HL-60 (cell line): ENCODE measurements at regions not wholly inside any gene's neighbourhood (a gene's known extent, or its start where the extent isn't known, plus 50 kb on each side); places are given as distances from the start of the nearest gene placed in this dataset.

ENCODE experiments used
- DNase-seq, 2 experiments: peaks; one replicate each; pipeline ENCODE4 v3.0.0-alpha.2; 2010 to 2020; ENCODE audit warnings: low read depth in 1 of 2, low spot score in 1 of 2
- H3K27ac ChIP-seq: fragments of 250-450 bp; sonication (Bioruptor Pico); replicated peaks from 2 replicates; pipeline ENCODE4 v1.5.1; 2020; ENCODE audit warnings: mild to moderate bottlenecking, moderate library complexity
- H3K27me3 ChIP-seq: fragments of 250-450 bp; sonication (Bioruptor Pico); 2 replicates; pipeline ENCODE4 v1.5.1; 2021; ENCODE audit warnings: mild to moderate bottlenecking, moderate library complexity; ENCODE audit not compliant: insufficient read depth, poor library complexity, severe bottlenecking
- H3K4me3 ChIP-seq: replicated peaks from 2 replicates; pipeline ENCODE4 v1.5.1; 2011; ENCODE audit warnings: mild to moderate bottlenecking, control low read depth, low read length; ENCODE audit not compliant: insufficient read depth
- CTCF ChIP-seq: IDR thresholded peaks from one replicate; pipeline ENCODE4 v1.5.1; 2011; ENCODE audit warnings: low read length, control low read depth, inconsistent platforms; ENCODE audit not compliant: insufficient read depth
- GABPA ChIP-seq: IDR thresholded peaks from 2 replicates; pipeline ENCODE4 v1.6.1; 2012; ENCODE audit warnings: low read depth
- POLR2AphosphoS5 ChIP-seq: IDR thresholded peaks from 2 replicates; pipeline ENCODE4 v1.6.1; 2012; ENCODE audit warnings: low read depth
- SPI1 ChIP-seq: IDR thresholded peaks from 2 replicates; pipeline ENCODE4 v1.6.1; 2012; ENCODE audit warnings: low read depth, mild to moderate bottlenecking, borderline replicate concordance
- TF ChIP-seq, protein P1 (sequence below): IDR thresholded peaks from 2 replicates; pipeline ENCODE4 v1.6.1; 2012; ENCODE audit warnings: low read depth; ENCODE audit not compliant: insufficient replicate concordance

DNA sequence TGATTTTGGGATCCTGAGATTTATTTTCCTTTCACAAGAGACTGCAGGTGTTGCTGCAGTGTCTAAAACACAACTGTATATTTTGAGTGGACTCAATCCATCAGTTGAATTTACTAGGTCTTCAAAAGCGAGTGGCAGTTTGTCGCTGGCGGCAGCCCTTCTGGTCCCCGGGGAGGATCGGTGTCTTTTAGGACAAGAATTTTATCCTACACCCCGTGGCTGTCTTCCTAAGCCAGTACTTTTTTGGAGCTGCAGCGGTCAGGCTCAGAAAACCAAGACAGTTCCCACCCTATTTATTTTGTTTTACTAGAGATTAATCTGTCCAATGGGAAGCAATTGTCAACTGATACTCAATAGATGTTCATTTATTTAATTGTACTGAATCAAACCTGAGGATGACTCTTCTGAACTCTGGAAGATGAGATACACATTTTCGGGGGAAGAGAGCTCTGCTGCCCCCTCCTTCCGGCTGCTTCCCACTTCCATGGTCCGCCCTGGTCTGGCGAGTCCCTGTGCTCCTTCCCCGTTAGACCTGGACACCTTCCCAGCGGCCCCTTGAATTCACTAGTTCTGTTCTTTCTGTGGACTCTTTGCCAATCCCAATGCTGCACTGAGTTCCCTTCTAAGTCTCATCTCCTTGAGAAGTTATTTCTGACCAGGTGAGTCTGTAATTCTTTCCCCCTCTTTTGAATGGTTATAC, 90.6 kb downstream of the ERMARD start:
- H3K4me3 ChIP-seq = no peak overlapping the region
- TF ChIP-seq CTCF (no peak), POLR2AphosphoS5 (no peak), SPI1 (no peak), GABPA (no peak)
- TF ChIP-seq, protein P1, sequence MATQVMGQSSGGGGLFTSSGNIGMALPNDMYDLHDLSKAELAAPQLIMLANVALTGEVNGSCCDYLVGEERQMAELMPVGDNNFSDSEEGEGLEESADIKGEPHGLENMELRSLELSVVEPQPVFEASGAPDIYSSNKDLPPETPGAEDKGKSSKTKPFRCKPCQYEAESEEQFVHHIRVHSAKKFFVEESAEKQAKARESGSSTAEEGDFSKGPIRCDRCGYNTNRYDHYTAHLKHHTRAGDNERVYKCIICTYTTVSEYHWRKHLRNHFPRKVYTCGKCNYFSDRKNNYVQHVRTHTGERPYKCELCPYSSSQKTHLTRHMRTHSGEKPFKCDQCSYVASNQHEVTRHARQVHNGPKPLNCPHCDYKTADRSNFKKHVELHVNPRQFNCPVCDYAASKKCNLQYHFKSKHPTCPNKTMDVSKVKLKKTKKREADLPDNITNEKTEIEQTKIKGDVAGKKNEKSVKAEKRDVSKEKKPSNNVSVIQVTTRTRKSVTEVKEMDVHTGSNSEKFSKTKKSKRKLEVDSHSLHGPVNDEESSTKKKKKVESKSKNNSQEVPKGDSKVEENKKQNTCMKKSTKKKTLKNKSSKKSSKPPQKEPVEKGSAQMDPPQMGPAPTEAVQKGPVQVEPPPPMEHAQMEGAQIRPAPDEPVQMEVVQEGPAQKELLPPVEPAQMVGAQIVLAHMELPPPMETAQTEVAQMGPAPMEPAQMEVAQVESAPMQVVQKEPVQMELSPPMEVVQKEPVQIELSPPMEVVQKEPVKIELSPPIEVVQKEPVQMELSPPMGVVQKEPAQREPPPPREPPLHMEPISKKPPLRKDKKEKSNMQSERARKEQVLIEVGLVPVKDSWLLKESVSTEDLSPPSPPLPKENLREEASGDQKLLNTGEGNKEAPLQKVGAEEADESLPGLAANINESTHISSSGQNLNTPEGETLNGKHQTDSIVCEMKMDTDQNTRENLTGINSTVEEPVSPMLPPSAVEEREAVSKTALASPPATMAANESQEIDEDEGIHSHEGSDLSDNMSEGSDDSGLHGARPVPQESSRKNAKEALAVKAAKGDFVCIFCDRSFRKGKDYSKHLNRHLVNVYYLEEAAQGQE = no peak
- no peak overlapping the region for H3K27ac ChIP-seq
- DNase-seq = no peak
- peaks cover 3% of the 10 kb centered on the region for H3K27me3 ChIP-seq

GRCh38 chr6:169841251-169841650, 89.8 kb downstream of the ERMARD start:
- Histone ChIP-seq H3K4me3 (no peak overlapping the region), H3K27ac (no peak overlapping the region), H3K27me3 (peaks cover 7% of the 10 kb centered on the region)
- TF ChIP-seq GABPA (no peak), SPI1 (no peak)
- DNase-seq = no peak

GRCh38 chr6:169839898-169840631, 88.6 kb downstream of the ERMARD start:
- TF ChIP-seq GABPA (no peak), CTCF (no peak), SPI1 (no peak), POLR2AphosphoS5 (no peak)
- TF ChIP-seq, protein P1 = no peak
- no peak overlapping the region for H3K4me3 ChIP-seq
- DNase-seq = no peak
- peaks cover 11% of the 10 kb centered on the region for H3K27me3 ChIP-seq
- no peak overlapping the region for H3K27ac ChIP-seq

DNA sequence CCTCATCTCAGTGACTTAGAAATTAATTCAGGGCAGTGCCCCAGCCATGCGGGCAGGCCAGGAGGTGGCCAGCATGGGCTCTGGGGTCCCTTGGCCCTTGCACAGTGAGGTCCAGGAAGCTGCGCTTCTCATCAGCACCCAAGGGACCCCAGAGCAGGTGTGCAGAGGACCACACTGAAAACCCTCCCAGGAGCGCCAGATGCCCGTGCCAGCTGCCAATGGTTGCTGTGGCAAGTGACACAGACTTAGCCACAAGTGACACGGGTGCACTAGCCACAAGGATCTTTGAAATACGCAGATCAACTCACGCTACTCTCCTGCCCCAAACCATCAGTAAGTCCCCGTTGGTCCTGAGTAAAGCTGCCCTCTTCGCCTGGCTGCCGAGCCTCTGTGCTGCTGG, 88.1 kb downstream of the ERMARD start:
- peaks cover 16% of the 10 kb centered on the region for H3K27me3 ChIP-seq
- TF ChIP-seq, protein P1 = no peak
- TF ChIP-seq POLR2AphosphoS5 = no peak

More for the DNA sequence above, 88.1 kb downstream of the ERMARD start:
- Histone ChIP-seq H3K4me3 (no peak overlapping the region), H3K27ac (no peak overlapping the region)
- DNase-seq = no peak
